ENCODE measurements at regions not wholly inside any gene's neighbourhood (a gene's known extent, or its start where the extent isn't known, plus 50 kb on each side); places are given as distances from the start of the nearest gene placed in this dataset.

DNA sequence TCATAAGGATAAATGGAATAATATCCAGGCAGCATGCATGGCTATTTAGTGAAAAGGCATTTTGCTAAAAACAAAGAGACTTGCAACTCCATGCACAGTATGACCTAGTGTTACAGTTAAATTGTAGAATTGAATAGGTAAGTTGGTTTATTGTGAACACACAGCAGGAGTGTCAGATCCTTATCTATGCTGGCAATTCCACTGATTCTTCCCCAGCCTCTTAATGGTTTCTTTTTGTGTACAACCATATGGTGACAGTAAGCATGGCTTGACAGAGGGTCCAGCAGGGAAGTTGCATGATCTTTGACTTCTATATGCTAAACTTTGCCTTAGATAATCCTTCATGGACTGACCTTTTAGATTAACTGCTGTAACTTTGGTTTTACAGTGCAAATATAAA, 936.6 kb upstream of the EPHA5 start:
- H3K9me2 ChIP-seq = no peaks in the 10 kb centered on the region
- no peaks in the 10 kb centered on the region for H4K20me1 ChIP-seq (ENCODE audit: insufficient read depth)
- H3K4me2 ChIP-seq = no peak overlapping the region
- H3K27me3 ChIP-seq (ENCODE audit: insufficient read depth) = no peaks in the 10 kb centered on the region
- no peaks in the 10 kb centered on the region for H3F3A ChIP-seq (replicated peaks; ENCODE audit: insufficient read depth)
- H3K9me3 ChIP-seq = no peaks in the 10 kb centered on the region
- POLR2A ChIA-PET = no interaction called here
- no peak for DNase-seq
- no peaks in the 10 kb centered on the region for H3K4me1 ChIP-seq (ENCODE audit: control insufficient read depth in 1 of 2, insufficient read depth in 2 of 2, low read depth in 1 of 2, low read length in 1 of 2)
- TF ChIP-seq POLR2AphosphoS5 (IDR thresholded peaks at IDR 0.05; ENCODE audit: low read depth, low read length) (no peak), TEAD4 (IDR thresholded peaks at IDR 0.05; ENCODE audit: borderline replicate concordance, insufficient read depth) (no peak), MEF2A (IDR thresholded peaks at IDR 0.05; ENCODE audit: borderline replicate concordance, low read depth) (no peak), TAF1 (IDR thresholded peaks at IDR 0.05; ENCODE audit: borderline replicate concordance, low read depth, low read length) (no peak), ELF1 (IDR thresholded peaks at IDR 0.05) (no peak), YY1 (IDR thresholded peaks at IDR 0.05; ENCODE audit: low read depth) (no peak), FOXM1 (IDR thresholded peaks at IDR 0.05; ENCODE audit: low read depth) (no peak), RCOR1 (IDR thresholded peaks at IDR 0.05; ENCODE audit: low read length) (no peak), EP300 (IDR thresholded peaks at IDR 0.05; ENCODE audit: borderline replicate concordance in 1 of 2, low read depth in 1 of 2, low read length in 1 of 2) (no peak)
- TF ChIP-seq, protein P1, sequence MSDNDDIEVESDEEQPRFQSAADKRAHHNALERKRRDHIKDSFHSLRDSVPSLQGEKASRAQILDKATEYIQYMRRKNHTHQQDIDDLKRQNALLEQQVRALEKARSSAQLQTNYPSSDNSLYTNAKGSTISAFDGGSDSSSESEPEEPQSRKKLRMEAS (IDR thresholded peaks at IDR 0.05; ENCODE audit: low read depth) = no peak
- TF ChIP-seq, protein P2, sequence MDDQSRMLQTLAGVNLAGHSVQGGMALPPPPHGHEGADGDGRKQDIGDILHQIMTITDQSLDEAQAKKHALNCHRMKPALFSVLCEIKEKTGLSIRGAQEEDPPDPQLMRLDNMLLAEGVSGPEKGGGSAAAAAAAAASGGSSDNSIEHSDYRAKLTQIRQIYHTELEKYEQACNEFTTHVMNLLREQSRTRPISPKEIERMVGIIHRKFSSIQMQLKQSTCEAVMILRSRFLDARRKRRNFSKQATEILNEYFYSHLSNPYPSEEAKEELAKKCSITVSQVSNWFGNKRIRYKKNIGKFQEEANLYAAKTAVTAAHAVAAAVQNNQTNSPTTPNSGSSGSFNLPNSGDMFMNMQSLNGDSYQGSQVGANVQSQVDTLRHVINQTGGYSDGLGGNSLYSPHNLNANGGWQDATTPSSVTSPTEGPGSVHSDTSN (IDR thresholded peaks at IDR 0.05) = no peak
- TF ChIP-seq, protein P3, sequence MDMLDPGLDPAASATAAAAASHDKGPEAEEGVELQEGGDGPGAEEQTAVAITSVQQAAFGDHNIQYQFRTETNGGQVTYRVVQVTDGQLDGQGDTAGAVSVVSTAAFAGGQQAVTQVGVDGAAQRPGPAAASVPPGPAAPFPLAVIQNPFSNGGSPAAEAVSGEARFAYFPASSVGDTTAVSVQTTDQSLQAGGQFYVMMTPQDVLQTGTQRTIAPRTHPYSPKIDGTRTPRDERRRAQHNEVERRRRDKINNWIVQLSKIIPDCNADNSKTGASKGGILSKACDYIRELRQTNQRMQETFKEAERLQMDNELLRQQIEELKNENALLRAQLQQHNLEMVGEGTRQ (IDR thresholded peaks at IDR 0.05; ENCODE audit: borderline replicate concordance, low read depth, low read length) = no peak
- TF ChIP-seq, protein P4, sequence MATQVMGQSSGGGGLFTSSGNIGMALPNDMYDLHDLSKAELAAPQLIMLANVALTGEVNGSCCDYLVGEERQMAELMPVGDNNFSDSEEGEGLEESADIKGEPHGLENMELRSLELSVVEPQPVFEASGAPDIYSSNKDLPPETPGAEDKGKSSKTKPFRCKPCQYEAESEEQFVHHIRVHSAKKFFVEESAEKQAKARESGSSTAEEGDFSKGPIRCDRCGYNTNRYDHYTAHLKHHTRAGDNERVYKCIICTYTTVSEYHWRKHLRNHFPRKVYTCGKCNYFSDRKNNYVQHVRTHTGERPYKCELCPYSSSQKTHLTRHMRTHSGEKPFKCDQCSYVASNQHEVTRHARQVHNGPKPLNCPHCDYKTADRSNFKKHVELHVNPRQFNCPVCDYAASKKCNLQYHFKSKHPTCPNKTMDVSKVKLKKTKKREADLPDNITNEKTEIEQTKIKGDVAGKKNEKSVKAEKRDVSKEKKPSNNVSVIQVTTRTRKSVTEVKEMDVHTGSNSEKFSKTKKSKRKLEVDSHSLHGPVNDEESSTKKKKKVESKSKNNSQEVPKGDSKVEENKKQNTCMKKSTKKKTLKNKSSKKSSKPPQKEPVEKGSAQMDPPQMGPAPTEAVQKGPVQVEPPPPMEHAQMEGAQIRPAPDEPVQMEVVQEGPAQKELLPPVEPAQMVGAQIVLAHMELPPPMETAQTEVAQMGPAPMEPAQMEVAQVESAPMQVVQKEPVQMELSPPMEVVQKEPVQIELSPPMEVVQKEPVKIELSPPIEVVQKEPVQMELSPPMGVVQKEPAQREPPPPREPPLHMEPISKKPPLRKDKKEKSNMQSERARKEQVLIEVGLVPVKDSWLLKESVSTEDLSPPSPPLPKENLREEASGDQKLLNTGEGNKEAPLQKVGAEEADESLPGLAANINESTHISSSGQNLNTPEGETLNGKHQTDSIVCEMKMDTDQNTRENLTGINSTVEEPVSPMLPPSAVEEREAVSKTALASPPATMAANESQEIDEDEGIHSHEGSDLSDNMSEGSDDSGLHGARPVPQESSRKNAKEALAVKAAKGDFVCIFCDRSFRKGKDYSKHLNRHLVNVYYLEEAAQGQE (IDR thresholded peaks at IDR 0.05; ENCODE audit: low read depth, low read length) = no peak
- H3K9ac ChIP-seq = no peak overlapping the region
- H2AFZ ChIP-seq (ENCODE audit: low read depth) = no peak overlapping the region
- CTCF ChIA-PET = no interaction called here
- H3K79me2 ChIP-seq (ENCODE audit: insufficient read depth) = no peaks in the 10 kb centered on the region
- no peak overlapping the region for H3K4me3 ChIP-seq (ENCODE audit: low read depth in 2 of 2, low read length in 1 of 2)
- no peaks in the 10 kb centered on the region for H3K36me3 ChIP-seq (replicated peaks in 1 of 2; ENCODE audit: control insufficient read depth in 1 of 2, insufficient read depth in 2 of 2, low read length in 1 of 2)
- H3K27ac ChIP-seq (ENCODE audit: low read depth in 2 of 2, low read length in 1 of 2) = no peak overlapping the region

DNA sequence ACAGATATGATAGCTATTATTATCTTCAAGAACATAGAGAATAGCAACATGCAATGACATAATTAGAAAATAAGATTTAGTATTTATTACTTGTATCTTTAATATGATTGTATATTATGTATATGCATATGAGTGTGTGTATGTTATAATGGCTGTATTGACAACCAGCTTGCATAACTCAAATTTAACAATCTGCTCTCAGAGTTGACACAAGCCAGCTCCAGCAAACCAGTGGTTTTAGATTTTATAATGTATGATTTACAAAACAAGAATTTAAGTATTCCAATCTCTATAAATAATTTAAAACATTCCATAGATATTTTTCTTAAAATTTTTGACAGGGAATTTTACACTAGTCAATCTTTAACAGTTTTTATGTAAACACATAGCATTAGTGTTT, 935.9 kb upstream of the EPHA5 start:
- H3K4me1 ChIP-seq (ENCODE audit: control insufficient read depth in 1 of 2, insufficient read depth in 2 of 2, low read depth in 1 of 2, low read length in 1 of 2) = no peaks in the 10 kb centered on the region
- H3K9ac ChIP-seq = no peak overlapping the region
- H3K4me2 ChIP-seq = no peak overlapping the region
- no peaks in the 10 kb centered on the region for H3K79me2 ChIP-seq (ENCODE audit: insufficient read depth)
- no peaks in the 10 kb centered on the region for H3K36me3 ChIP-seq (replicated peaks in 1 of 2; ENCODE audit: control insufficient read depth in 1 of 2, insufficient read depth in 2 of 2, low read length in 1 of 2)
- no peaks in the 10 kb centered on the region for H4K20me1 ChIP-seq (ENCODE audit: insufficient read depth)
- no peak overlapping the region for H3K27ac ChIP-seq (ENCODE audit: low read depth in 2 of 2, low read length in 1 of 2)
- H2AFZ ChIP-seq (ENCODE audit: low read depth) = no peak overlapping the region
- ChIA-PET POLR2A (no interaction called here), CTCF (no interaction called here)
- DNase-seq = no peak
- H3K9me3 ChIP-seq = no peaks in the 10 kb centered on the region
- no peak overlapping the region for H3K4me3 ChIP-seq (ENCODE audit: low read depth in 2 of 2, low read length in 1 of 2)
- H3K27me3 ChIP-seq (ENCODE audit: insufficient read depth) = no peaks in the 10 kb centered on the region
- H3K9me2 ChIP-seq = no peaks in the 10 kb centered on the region
- H3F3A ChIP-seq (replicated peaks; ENCODE audit: insufficient read depth) = no peaks in the 10 kb centered on the region
- TF ChIP-seq MXI1 (IDR thresholded peaks at IDR 0.05; ENCODE audit: low read depth, low read length) = no peak
- TF ChIP-seq FOSL2 (IDR thresholded peaks at IDR 0.05; ENCODE audit: borderline replicate concordance, low read depth) = no peak
- TF ChIP-seq EP300 (IDR thresholded peaks at IDR 0.05; ENCODE audit: borderline replicate concordance in 1 of 2, low read depth in 1 of 2, low read length in 1 of 2) = no peak
- TF ChIP-seq ELF1 (IDR thresholded peaks at IDR 0.05) = no peak
- TF ChIP-seq RFX5 (IDR thresholded peaks at IDR 0.05; ENCODE audit: low read length) = no peak
- TF ChIP-seq FOXM1 (IDR thresholded peaks at IDR 0.05; ENCODE audit: low read depth) = no peak
- TF ChIP-seq RCOR1 (IDR thresholded peaks at IDR 0.05; ENCODE audit: low read length) = no peak
- TF ChIP-seq, protein P5, sequence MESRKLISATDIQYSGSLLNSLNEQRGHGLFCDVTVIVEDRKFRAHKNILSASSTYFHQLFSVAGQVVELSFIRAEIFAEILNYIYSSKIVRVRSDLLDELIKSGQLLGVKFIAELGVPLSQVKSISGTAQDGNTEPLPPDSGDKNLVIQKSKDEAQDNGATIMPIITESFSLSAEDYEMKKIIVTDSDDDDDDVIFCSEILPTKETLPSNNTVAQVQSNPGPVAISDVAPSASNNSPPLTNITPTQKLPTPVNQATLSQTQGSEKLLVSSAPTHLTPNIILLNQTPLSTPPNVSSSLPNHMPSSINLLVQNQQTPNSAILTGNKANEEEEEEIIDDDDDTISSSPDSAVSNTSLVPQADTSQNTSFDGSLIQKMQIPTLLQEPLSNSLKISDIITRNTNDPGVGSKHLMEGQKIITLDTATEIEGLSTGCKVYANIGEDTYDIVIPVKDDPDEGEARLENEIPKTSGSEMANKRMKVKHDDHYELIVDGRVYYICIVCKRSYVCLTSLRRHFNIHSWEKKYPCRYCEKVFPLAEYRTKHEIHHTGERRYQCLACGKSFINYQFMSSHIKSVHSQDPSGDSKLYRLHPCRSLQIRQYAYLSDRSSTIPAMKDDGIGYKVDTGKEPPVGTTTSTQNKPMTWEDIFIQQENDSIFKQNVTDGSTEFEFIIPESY (IDR thresholded peaks at IDR 0.05; ENCODE audit: borderline replicate concordance, low read depth) = no peak
- no peak for TF ChIP-seq SIN3A (IDR thresholded peaks at IDR 0.05; ENCODE audit: borderline replicate concordance, low read depth, low read length)
- TF ChIP-seq, protein P6, sequence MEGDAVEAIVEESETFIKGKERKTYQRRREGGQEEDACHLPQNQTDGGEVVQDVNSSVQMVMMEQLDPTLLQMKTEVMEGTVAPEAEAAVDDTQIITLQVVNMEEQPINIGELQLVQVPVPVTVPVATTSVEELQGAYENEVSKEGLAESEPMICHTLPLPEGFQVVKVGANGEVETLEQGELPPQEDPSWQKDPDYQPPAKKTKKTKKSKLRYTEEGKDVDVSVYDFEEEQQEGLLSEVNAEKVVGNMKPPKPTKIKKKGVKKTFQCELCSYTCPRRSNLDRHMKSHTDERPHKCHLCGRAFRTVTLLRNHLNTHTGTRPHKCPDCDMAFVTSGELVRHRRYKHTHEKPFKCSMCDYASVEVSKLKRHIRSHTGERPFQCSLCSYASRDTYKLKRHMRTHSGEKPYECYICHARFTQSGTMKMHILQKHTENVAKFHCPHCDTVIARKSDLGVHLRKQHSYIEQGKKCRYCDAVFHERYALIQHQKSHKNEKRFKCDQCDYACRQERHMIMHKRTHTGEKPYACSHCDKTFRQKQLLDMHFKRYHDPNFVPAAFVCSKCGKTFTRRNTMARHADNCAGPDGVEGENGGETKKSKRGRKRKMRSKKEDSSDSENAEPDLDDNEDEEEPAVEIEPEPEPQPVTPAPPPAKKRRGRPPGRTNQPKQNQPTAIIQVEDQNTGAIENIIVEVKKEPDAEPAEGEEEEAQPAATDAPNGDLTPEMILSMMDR (IDR thresholded peaks at IDR 0.05) = no peak

Data from SK-N-SH (cell line).